ENCODE measurements at regions not wholly inside any gene's neighbourhood (a gene's known extent, or its start where the extent isn't known, plus 50 kb on each side); places are given as distances from the start of the nearest gene placed in this dataset.

DNA sequence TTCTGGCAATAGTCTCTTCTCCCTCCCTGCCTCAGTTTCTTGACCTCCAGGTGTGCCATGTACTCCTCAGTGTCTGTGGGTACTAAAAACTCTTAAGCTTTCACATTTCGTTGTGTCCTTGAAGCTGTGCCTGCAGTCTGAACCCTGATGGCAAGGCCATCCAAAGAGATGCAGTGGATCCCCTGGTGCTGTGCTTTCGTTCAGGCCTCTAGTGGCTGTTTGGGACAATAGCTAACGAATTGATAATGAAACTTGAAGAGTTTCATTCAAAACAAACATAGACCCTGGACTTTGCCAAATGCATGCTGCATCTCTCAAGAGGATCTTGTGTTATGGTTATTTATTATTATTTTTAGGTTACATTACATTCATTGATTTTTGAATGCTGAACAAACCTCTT lies 523.1 kb upstream of the FSIP2 start:
- no TSS peak for BruUV-seq (replicated peaks)
- Histone ChIP-seq H3K27me3 (ENCODE audit: control insufficient read depth, insufficient read depth, low read length) (no peaks in the 10 kb centered on the region), H3K9me3 (ENCODE audit: control insufficient read depth, insufficient read depth, low read depth, low read length) (no peaks in the 10 kb centered on the region), H3K36me3 (ENCODE audit: control insufficient read depth, insufficient read depth, low read length) (no peaks in the 10 kb centered on the region; the same call in 1 of the 2 replicates), H3K4me1 (ENCODE audit: control insufficient read depth, insufficient read depth, low read length) (no peaks in the 10 kb centered on the region), H3K27ac (ENCODE audit: low read length) (no peak overlapping the region), H3K4me3 (ENCODE audit: low read depth in 2 of 2, low read length in 2 of 2) (no peak overlapping the region)
- intact Hi-C loops (cut with micrococcal nuclease; ENCODE audit: unreplicated experiment) (no loop called here), in situ Hi-C loops (cut with HindIII; ENCODE audit: low pct_unique_long_range_greater_than_20kb, low sequenced_read_pairs) (no loop called here)
- TF ChIP-seq TCF7L2 (IDR thresholded peaks at IDR 0.05; ENCODE audit: low read depth, low read length) (no peak), POLR2AphosphoS5 (IDR thresholded peaks at IDR 0.05; ENCODE audit: low read depth, low read length) (no peak), CTCF (IDR thresholded peaks at IDR 0.05) (no peak), SIN3A (IDR thresholded peaks at IDR 0.05; ENCODE audit: borderline replicate concordance, insufficient read depth, low read depth, low read length) (no peak)
- TF ChIP-seq, protein P1, sequence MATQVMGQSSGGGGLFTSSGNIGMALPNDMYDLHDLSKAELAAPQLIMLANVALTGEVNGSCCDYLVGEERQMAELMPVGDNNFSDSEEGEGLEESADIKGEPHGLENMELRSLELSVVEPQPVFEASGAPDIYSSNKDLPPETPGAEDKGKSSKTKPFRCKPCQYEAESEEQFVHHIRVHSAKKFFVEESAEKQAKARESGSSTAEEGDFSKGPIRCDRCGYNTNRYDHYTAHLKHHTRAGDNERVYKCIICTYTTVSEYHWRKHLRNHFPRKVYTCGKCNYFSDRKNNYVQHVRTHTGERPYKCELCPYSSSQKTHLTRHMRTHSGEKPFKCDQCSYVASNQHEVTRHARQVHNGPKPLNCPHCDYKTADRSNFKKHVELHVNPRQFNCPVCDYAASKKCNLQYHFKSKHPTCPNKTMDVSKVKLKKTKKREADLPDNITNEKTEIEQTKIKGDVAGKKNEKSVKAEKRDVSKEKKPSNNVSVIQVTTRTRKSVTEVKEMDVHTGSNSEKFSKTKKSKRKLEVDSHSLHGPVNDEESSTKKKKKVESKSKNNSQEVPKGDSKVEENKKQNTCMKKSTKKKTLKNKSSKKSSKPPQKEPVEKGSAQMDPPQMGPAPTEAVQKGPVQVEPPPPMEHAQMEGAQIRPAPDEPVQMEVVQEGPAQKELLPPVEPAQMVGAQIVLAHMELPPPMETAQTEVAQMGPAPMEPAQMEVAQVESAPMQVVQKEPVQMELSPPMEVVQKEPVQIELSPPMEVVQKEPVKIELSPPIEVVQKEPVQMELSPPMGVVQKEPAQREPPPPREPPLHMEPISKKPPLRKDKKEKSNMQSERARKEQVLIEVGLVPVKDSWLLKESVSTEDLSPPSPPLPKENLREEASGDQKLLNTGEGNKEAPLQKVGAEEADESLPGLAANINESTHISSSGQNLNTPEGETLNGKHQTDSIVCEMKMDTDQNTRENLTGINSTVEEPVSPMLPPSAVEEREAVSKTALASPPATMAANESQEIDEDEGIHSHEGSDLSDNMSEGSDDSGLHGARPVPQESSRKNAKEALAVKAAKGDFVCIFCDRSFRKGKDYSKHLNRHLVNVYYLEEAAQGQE (IDR thresholded peaks at IDR 0.05; ENCODE audit: insufficient read depth in 1 of 2, low read depth in 2 of 2, low read length in 1 of 2), result no peak
- ChIA-PET CTCF (no interaction called here), POLR2A (no interaction called here)
- ATAC-seq (no peak), DNase-seq (ENCODE audit: low read depth, low spot score) (no peak)

- no TSS peak for BruUV-seq (replicated peaks)
- in situ Hi-C loops (cut with HindIII; ENCODE audit: low pct_unique_long_range_greater_than_20kb, low sequenced_read_pairs), result no loop called here
- DNase-seq (ENCODE audit: low read depth, low spot score) (no peak), ATAC-seq (no peak)
- no peak overlapping the region for H3K4me3 ChIP-seq (ENCODE audit: low read depth in 2 of 2, low read length in 2 of 2)
- no peak overlapping the region for H3K27ac ChIP-seq (ENCODE audit: low read length)
- no peaks in the 10 kb centered on the region for H3K4me1 ChIP-seq (ENCODE audit: control insufficient read depth, insufficient read depth, low read length)
- intact Hi-C loops (cut with micrococcal nuclease; ENCODE audit: unreplicated experiment), result no loop called here
- CTCF ChIA-PET, result no interaction called here
- H3K27me3 ChIP-seq (ENCODE audit: control insufficient read depth, insufficient read depth, low read length), result no peaks in the 10 kb centered on the region
- TF ChIP-seq, protein P1 (IDR thresholded peaks at IDR 0.05; ENCODE audit: insufficient read depth in 1 of 2, low read depth in 2 of 2, low read length in 1 of 2), result no peak
- no peak for TF ChIP-seq CTCF (IDR thresholded peaks at IDR 0.05)
- TF ChIP-seq TCF7L2 (IDR thresholded peaks at IDR 0.05; ENCODE audit: low read depth, low read length), result no peak
- TF ChIP-seq SIN3A (IDR thresholded peaks at IDR 0.05; ENCODE audit: borderline replicate concordance, insufficient read depth, low read depth, low read length), result no peak
- no peak for TF ChIP-seq POLR2AphosphoS5 (IDR thresholded peaks at IDR 0.05; ENCODE audit: low read depth, low read length)
- POLR2A ChIA-PET, result no interaction called here
- no peaks in the 10 kb centered on the region for H3K36me3 ChIP-seq (ENCODE audit: control insufficient read depth, insufficient read depth, low read length)
- no peaks in the 10 kb centered on the region for H3K9me3 ChIP-seq (ENCODE audit: control insufficient read depth, insufficient read depth, low read depth, low read length)
Observed at GRCh38 chr2:185219981-185220380, 518.6 kb upstream of the FSIP2 start.

Measured in Panc1 (cell line).